ENCODE measurements at regions not wholly inside any gene's neighbourhood (a gene's known extent, or its start where the extent isn't known, plus 50 kb on each side); places are given as distances from the start of the nearest gene placed in this dataset.

DNA sequence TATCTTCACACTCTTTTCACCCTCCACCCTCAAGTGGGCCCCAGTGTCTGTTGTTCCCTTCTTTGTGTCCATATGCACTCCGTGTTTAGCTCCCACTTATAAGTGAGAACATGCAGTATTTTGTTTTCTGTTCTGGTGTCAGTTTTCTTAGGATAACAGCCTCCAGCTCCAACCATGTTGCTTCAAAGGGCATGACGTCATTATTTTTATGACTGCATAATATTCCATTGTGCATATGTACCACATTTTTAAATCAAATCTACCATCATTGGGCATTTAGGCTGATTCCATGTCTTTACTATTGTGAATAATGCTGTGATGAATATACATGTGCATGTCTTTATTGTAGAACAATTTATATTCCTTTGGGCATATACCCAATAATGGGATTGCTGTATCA is 140.3 kb downstream of the LYPLAL1 start:
- intact Hi-C loops (cut with micrococcal nuclease; ENCODE audit: unreplicated experiment), result no loop called here
- no peak overlapping the region for H3K27ac ChIP-seq (ENCODE audit: low read depth, low read length, poor library complexity, severe bottlenecking)

DNA sequence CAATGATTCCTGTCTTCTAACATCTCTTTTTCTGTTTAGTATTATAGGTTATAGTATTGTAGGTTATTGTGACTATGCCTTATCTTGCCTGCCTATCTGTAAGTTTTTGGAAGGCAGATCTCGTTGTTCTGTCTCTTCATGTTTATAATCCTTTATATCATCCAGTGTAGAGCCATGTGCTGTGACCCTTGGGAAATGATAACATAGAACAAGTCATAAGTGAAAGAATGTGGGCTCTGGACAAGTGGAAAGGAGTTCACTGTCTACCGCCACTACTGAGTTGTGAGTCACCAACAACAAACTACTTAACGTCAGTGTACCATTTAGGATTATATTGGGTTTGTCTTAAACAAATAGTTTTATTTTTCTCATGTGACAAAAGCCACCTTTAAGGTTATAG is 139.3 kb downstream of the LYPLAL1 start:
- CTCF ChIA-PET, result no interaction called here
- POLR2A ChIA-PET (ENCODE audit: low non-redundant PET), result interaction anchor here (0.6 kb wide), 1 partner anchor 1151 kb away, joined by 3 read pairs; no protein-coding TSS in a partner anchor
- Histone ChIP-seq H3K27me3 (replicated peaks; ENCODE audit: insufficient read depth, low read depth, low read length, poor library complexity) (no peaks in the 10 kb centered on the region), H3K27ac (ENCODE audit: low read depth, low read length, poor library complexity, severe bottlenecking) (no peak overlapping the region), H3K4me3 (ENCODE audit: low read depth, low read length, poor library complexity, severe bottlenecking) (no peak overlapping the region), H3K4me1 (ENCODE audit: insufficient read depth, low read length, poor library complexity, severe bottlenecking) (no peaks in the 10 kb centered on the region), H3K9me3 (ENCODE audit: low read depth, low read length, poor library complexity, severe bottlenecking) (peaks cover 4% of the 10 kb centered on the region), H3K36me3 (ENCODE audit: insufficient read depth, low read length, poor library complexity, severe bottlenecking) (no peaks in the 10 kb centered on the region)
- no TSS peak for BruUV-seq (replicated peaks)
- intact Hi-C loops (cut with micrococcal nuclease; ENCODE audit: unreplicated experiment), result no loop called here
- DNase-seq (ENCODE audit: low spot score), result no peak
- TF ChIP-seq EZH2 (IDR thresholded peaks at IDR 0.05; ENCODE audit: borderline replicate concordance, low read depth, low read length, poor library complexity, severe bottlenecking), result no peak
- TF ChIP-seq, protein P1, sequence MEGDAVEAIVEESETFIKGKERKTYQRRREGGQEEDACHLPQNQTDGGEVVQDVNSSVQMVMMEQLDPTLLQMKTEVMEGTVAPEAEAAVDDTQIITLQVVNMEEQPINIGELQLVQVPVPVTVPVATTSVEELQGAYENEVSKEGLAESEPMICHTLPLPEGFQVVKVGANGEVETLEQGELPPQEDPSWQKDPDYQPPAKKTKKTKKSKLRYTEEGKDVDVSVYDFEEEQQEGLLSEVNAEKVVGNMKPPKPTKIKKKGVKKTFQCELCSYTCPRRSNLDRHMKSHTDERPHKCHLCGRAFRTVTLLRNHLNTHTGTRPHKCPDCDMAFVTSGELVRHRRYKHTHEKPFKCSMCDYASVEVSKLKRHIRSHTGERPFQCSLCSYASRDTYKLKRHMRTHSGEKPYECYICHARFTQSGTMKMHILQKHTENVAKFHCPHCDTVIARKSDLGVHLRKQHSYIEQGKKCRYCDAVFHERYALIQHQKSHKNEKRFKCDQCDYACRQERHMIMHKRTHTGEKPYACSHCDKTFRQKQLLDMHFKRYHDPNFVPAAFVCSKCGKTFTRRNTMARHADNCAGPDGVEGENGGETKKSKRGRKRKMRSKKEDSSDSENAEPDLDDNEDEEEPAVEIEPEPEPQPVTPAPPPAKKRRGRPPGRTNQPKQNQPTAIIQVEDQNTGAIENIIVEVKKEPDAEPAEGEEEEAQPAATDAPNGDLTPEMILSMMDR (conservative IDR thresholded peaks at IDR 0.05; ENCODE audit: low read depth, low read length), result no peak

More for the DNA sequence above, 140.3 kb downstream of the LYPLAL1 start:
- POLR2A ChIA-PET (ENCODE audit: low non-redundant PET), result no interaction called here
- CTCF ChIA-PET, result no interaction called here
- Histone ChIP-seq H3K27me3 (replicated peaks; ENCODE audit: insufficient read depth, low read depth, low read length, poor library complexity) (no peaks in the 10 kb centered on the region), H3K36me3 (ENCODE audit: insufficient read depth, low read length, poor library complexity, severe bottlenecking) (no peaks in the 10 kb centered on the region), H3K4me3 (ENCODE audit: low read depth, low read length, poor library complexity, severe bottlenecking) (no peak overlapping the region), H3K9me3 (ENCODE audit: low read depth, low read length, poor library complexity, severe bottlenecking) (peaks cover 4% of the 10 kb centered on the region), H3K4me1 (ENCODE audit: insufficient read depth, low read length, poor library complexity, severe bottlenecking) (no peaks in the 10 kb centered on the region)
- DNase-seq (ENCODE audit: low spot score), result no peak
- TF ChIP-seq EZH2 (IDR thresholded peaks at IDR 0.05; ENCODE audit: borderline replicate concordance, low read depth, low read length, poor library complexity, severe bottlenecking), result no peak
- TF ChIP-seq, protein P1 (conservative IDR thresholded peaks at IDR 0.05; ENCODE audit: low read depth, low read length), result no peak
- no TSS peak for BruUV-seq (replicated peaks)

DNA sequence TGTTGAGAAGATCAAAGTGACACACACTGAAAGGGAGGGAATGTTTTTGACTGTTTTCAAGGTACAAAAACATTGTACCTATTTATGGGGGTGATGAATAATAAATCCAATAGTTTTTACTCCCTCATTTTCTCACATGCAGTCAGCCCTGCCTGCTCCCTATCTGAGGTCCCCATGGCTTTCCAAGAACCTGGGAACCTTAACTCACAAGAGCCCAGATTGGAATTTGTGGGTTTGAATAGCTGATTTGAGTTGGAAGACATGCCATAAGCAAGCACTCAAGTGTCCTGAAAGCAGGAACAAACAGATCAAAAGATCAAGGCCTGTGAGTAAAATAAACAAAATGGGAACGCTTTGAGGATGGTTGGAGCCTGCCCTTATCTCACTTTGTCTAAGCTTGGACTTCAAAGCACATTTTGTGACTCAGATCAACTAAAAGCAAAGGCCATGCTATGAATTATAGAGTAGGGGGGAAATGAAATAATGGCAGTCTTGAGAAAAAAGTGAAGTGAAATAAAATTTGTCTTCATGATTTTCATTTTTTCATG is 136.6 kb downstream of the LYPLAL1 start:
- no TSS peak for BruUV-seq (replicated peaks)
- intact Hi-C loops (cut with micrococcal nuclease; ENCODE audit: unreplicated experiment), result no loop called here
- ChIA-PET POLR2A (ENCODE audit: low non-redundant PET) (no interaction called here), CTCF (no interaction called here)
- DNase-seq (ENCODE audit: low spot score), result no peak
- H3K9me3 ChIP-seq (ENCODE audit: low read depth, low read length, poor library complexity, severe bottlenecking), result no peaks in the 10 kb centered on the region
- no peak overlapping the region for H3K4me3 ChIP-seq (ENCODE audit: low read depth, low read length, poor library complexity, severe bottlenecking)
- TF ChIP-seq, protein P1 (conservative IDR thresholded peaks at IDR 0.05; ENCODE audit: low read depth, low read length), result no peak
- TF ChIP-seq EZH2 (IDR thresholded peaks at IDR 0.05; ENCODE audit: borderline replicate concordance, low read depth, low read length, poor library complexity, severe bottlenecking), result no peak
- H3K36me3 ChIP-seq (ENCODE audit: insufficient read depth, low read length, poor library complexity, severe bottlenecking), result no peaks in the 10 kb centered on the region
- H3K27ac ChIP-seq (ENCODE audit: low read depth, low read length, poor library complexity, severe bottlenecking), result no peak overlapping the region
- no peaks in the 10 kb centered on the region for H3K4me1 ChIP-seq (ENCODE audit: insufficient read depth, low read length, poor library complexity, severe bottlenecking)
- H3K27me3 ChIP-seq (replicated peaks; ENCODE audit: insufficient read depth, low read depth, low read length, poor library complexity), result no peaks in the 10 kb centered on the region
